ENCODE measurements at regions not wholly inside any gene's neighbourhood (a gene's known extent, or its start where the extent isn't known, plus 50 kb on each side); places are given as distances from the start of the nearest gene placed in this dataset.

DNA sequence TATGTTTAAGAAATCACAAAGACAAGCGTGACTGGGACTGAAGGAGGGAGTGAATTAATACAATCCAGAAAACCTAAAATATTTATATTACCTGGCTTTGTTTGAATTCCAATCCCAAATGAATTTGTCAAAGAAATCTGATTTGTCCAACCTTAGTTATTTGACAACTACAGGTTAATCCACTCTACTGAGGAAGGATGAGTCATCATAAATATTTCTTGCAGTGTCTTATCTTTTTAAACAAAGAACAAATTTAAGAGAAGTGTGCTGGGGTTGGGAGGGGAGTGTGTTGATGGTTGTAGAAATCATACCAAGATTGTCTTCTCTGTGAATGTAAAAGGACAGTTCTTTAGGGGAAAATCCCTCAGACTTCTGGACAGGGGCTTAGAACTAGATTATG lies 1106.3 kb upstream of the SLC39A10 start:
- TF ChIP-seq, protein P1, sequence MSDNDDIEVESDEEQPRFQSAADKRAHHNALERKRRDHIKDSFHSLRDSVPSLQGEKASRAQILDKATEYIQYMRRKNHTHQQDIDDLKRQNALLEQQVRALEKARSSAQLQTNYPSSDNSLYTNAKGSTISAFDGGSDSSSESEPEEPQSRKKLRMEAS (IDR thresholded peaks at IDR 0.05; ENCODE audit: insufficient read depth, insufficient read length) = no peak
- TF ChIP-seq, protein P2, sequence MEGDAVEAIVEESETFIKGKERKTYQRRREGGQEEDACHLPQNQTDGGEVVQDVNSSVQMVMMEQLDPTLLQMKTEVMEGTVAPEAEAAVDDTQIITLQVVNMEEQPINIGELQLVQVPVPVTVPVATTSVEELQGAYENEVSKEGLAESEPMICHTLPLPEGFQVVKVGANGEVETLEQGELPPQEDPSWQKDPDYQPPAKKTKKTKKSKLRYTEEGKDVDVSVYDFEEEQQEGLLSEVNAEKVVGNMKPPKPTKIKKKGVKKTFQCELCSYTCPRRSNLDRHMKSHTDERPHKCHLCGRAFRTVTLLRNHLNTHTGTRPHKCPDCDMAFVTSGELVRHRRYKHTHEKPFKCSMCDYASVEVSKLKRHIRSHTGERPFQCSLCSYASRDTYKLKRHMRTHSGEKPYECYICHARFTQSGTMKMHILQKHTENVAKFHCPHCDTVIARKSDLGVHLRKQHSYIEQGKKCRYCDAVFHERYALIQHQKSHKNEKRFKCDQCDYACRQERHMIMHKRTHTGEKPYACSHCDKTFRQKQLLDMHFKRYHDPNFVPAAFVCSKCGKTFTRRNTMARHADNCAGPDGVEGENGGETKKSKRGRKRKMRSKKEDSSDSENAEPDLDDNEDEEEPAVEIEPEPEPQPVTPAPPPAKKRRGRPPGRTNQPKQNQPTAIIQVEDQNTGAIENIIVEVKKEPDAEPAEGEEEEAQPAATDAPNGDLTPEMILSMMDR (IDR thresholded peaks at IDR 0.05; ENCODE audit: extremely low read depth in 1 of 2, insufficient read depth in 1 of 2, low read depth in 1 of 2, low read length in 2 of 2) = no peak
- TF ChIP-seq POLR2AphosphoS5 (IDR thresholded peaks at IDR 0.05; ENCODE audit: insufficient read depth, low read depth, low read length) = no peak
- TF ChIP-seq POLR2A (IDR thresholded peaks at IDR 0.05; ENCODE audit: low read depth, low read length) = no peak
- peak; percentile 55 for TF ChIP-seq FOS (IDR thresholded peaks at IDR 0.05; ENCODE audit: borderline replicate concordance, insufficient read depth, low read length)
- TF ChIP-seq MYC (IDR thresholded peaks at IDR 0.05; ENCODE audit: low read depth, low read length) = no peak
- TF ChIP-seq GATA2 (IDR thresholded peaks at IDR 0.05; ENCODE audit: insufficient read depth, insufficient read length, low read depth, low read length) = no peak

All from endothelial cell of umbilical vein (primary cell).